ENCODE measurements at regions not wholly inside any gene's neighbourhood (a gene's known extent, or its start where the extent isn't known, plus 50 kb on each side); places are given as distances from the start of the nearest gene placed in this dataset.

GRCh38 chr7:46928719-46929118, 653.2 kb downstream of the TNS3 start:
- TF ChIP-seq CTCF (conservative IDR thresholded peaks at IDR 0.05; ENCODE audit: low read length), result no peak
- TF ChIP-seq EZH2phosphoT487 (IDR thresholded peaks at IDR 0.05; ENCODE audit: borderline replicate concordance, low read depth, low read length), result no peak
